Transverse colon (tissue), 4 donors: ENCODE measurements at regions not wholly inside any gene's neighbourhood (a gene's known extent, or its start where the extent isn't known, plus 50 kb on each side); places are given as distances from the start of the nearest gene placed in this dataset.

Source experiments
- DNase-seq: peaks from one replicate; pipeline ENCODE4 v3.0.0-alpha.2; 2019
- H3K27ac ChIP-seq, 4 donors: fragments of 200-600 bp; sonication (generic); 2 replicates each; pipeline ENCODE4 v1.5.1; 2016 to 2018; ENCODE audit warnings: inconsistent platforms in 4 of 4
- H3K27me3 ChIP-seq: fragments of 200-600 bp; sonication (generic); 2 replicates; pipeline ENCODE4 v1.5.1; 2017; ENCODE audit warnings: inconsistent platforms
- H3K36me3 ChIP-seq, 4 donors: fragments of 200-600 bp; sonication (generic); 2 replicates each; pipeline ENCODE4 v1.5.1; 2017 to 2019; ENCODE audit warnings: inconsistent platforms in 4 of 4
- H3K4me1 ChIP-seq, 4 donors: fragments of 200-600 bp; sonication (generic); 2 replicates each; pipeline ENCODE4 v1.5.1; 2017 to 2020; ENCODE audit warnings: inconsistent platforms in 4 of 4
- H3K4me3 ChIP-seq, 4 donors: fragments of 200-600 bp; sonication (generic); 1 replicate in 1 of 4; 2 replicates in 3 of 4; pipeline versions ENCODE4 v1.5.1 to v1.6.1; 2017 to 2019; ENCODE audit warnings: inconsistent platforms in 4 of 4
- H3K9me3 ChIP-seq, 2 donors: fragments of 200-600 bp; sonication (generic); 2 replicates each; pipeline ENCODE4 v1.5.1; 2017 to 2019; ENCODE audit warnings: inconsistent platforms in 2 of 2
- CTCF ChIP-seq, 5 experiments: fragments of 200-600 bp in 3 of 5; fragments of 450-650 bp in 2 of 5; sonication (generic) in 3 of 5; IDR thresholded peaks; 1 replicate in 2 of 5; 2 replicates in 3 of 5; pipeline ENCODE4 v1.5.1; 2016 to 2017; ENCODE audit warnings: antibody characterized with exemption in 5 of 5, inconsistent platforms in 3 of 5, mild to moderate bottlenecking in 2 of 5, moderate library complexity in 1 of 5
- EP300 ChIP-seq: sonication (generic); formaldehyde crosslinking; IDR thresholded peaks from one replicate; pipeline ENCODE4 v1.6.1; 2017; ENCODE audit warnings: antibody characterized with exemption, low read depth
- POLR2A ChIP-seq: fragments of 450-650 bp; IDR thresholded peaks from one replicate; pipeline ENCODE4 v1.6.1; 2016; ENCODE audit warnings: antibody characterized with exemption, mild to moderate bottlenecking, moderate library complexity
- POLR2AphosphoS5 ChIP-seq, 3 donors: sonication (generic); formaldehyde crosslinking; IDR thresholded peaks; one replicate each; pipeline ENCODE4 v1.6.1; 2016; ENCODE audit warnings: antibody characterized with exemption in 3 of 3
- WGBS, 2 donors: methylation state at CpG; one replicate each; pipeline ENCODE4 v1.1.5; 2018; ENCODE audit warnings: low coverage in 1 of 2; 5-methylcytosine and 5-hydroxymethylcytosine counted together
- in situ Hi-C, 4 donors: fragments of 200-750 bp; cut with MboI; loops; one replicate each; pipeline versions ENCODE4 v1.15.0 to v1.15.1; 2017; ENCODE audit warnings: low sequenced_read_pairs in 3 of 4, low pct_ligation_motif_present in 1 of 4, low pct_unique_long_range_greater_than_20kb in 1 of 4
- intact Hi-C: fragments of 100-400 bp; cut with DNase I; formaldehyde crosslinking; loops from one replicate; pipeline ENCODE4 v1.15.1; 2023; ENCODE audit warnings: low total_unique reads

DNA sequence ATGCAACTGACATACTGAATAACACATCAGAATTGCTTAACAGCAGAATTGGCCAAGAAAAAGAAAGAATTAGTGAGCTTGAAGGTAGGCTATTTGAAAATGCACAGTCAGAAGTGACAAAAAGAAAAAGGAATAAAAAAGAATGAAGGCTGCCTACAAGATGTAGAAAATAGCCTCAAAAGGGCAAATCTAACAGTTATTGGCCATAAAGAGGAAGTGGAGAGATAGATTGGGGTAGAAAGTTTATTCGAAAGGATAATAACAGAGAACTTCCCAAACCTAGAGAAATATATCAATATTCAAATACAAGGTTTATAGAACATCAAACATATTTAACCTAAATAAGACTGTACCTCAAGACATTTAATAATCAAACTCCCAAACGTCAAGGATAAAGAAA, 67.5 kb downstream of the ATP6V1G3 start:
- no peak for DNase-seq
- intact Hi-C loops: no loop called here
- in situ Hi-C loops: loop anchor here in 1 of 4 donors (25.0 kb wide), 1 partner anchor 386 kb away; no protein-coding TSS in a partner anchor
- no peak overlapping the region for H3K27ac ChIP-seq
- H3K27me3 ChIP-seq: no peaks in the 10 kb centered on the region
- H3K4me1 ChIP-seq: no peaks in the 10 kb centered on the region
- TF ChIP-seq EP300 (no peak), POLR2AphosphoS5 (IDR thresholded peaks at IDR 0.05) (no peak), POLR2A (no peak), CTCF (IDR thresholded peaks at IDR 0.05) (no peak)
- no peak overlapping the region for H3K4me3 ChIP-seq
- no peaks in the 10 kb centered on the region for H3K9me3 ChIP-seq
- WGBS, 2 donors: 88 to 100% methylated on average over 1 to 2 of the region's 2 CpGs
- H3K36me3 ChIP-seq: no peaks in the 10 kb centered on the region

GRCh38 chr1:198472119-198472518, 68.4 kb downstream of the ATP6V1G3 start:
- H3K9me3 ChIP-seq: no peaks in the 10 kb centered on the region
- no peaks in the 10 kb centered on the region for H3K36me3 ChIP-seq
- H3K4me1 ChIP-seq: peaks cover 0 to 2% (median 0%) of the 10 kb centered on the region in 4 donors
- no peak overlapping the region for H3K27ac ChIP-seq
- intact Hi-C loops (no loop called here), in situ Hi-C loops (loop anchor here in 1 of 4 donors (25.0 kb wide), 1 partner anchor 385 kb away; no protein-coding TSS in a partner anchor)
- DNase-seq: no peak
- TF ChIP-seq POLR2AphosphoS5 (IDR thresholded peaks at IDR 0.05) (no peak), CTCF (IDR thresholded peaks at IDR 0.05) (no peak), POLR2A (no peak), EP300 (no peak)
- no peaks in the 10 kb centered on the region for H3K27me3 ChIP-seq
- WGBS, 2 donors: 100% methylated on average over 1 of the region's 1 CpG; no CpG with 5 or more reads in 1 of the 2 donors
- H3K4me3 ChIP-seq: no peak overlapping the region

DNA sequence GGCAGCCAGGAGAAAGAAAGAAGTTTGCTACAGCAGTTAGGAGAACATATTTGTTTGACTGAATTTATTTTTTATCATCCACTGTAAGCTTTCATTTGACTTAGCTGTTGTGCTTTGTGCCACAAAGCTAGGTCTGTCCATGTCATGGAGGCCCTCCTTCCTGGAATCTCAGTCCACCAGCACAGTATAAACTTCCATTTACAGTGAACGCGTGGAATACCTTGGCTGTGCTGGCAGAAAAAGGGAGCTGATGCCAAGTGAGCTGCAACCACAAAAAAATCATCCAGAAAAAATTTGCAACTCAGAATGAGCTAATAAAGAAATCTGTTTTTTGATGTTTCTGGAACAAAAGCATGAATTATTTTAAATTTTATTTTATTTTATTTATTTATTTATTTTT, 72.6 kb downstream of the ATP6V1G3 start:
- Histone ChIP-seq H3K4me1 (peaks cover 0 to 6% (median 0%) of the 10 kb centered on the region in 4 donors), H3K27me3 (no peaks in the 10 kb centered on the region), H3K36me3 (no peaks in the 10 kb centered on the region), H3K27ac (peak overlapping the region; percentile 2 to 38 (median 11)), H3K4me3 (no peak overlapping the region), H3K9me3 (no peaks in the 10 kb centered on the region)
- TF ChIP-seq EP300 (no peak), POLR2A (no peak), CTCF (IDR thresholded peaks at IDR 0.05) (no peak), POLR2AphosphoS5 (IDR thresholded peaks at IDR 0.05) (no peak)
- WGBS, 2 donors: 54 to 63% methylated on average over 2 of the region's 2 CpGs
- in situ Hi-C loops (loop anchor here (10.0 to 25.0 kb wide), 2 partner anchors 381 to 383 kb away; no protein-coding TSS in a partner anchor), intact Hi-C loops (no loop called here)
- no peak for DNase-seq

GRCh38 chr1:198467342-198467741, 73.1 kb downstream of the ATP6V1G3 start:
- H3K27ac ChIP-seq: peak overlapping the region; percentile 2 to 38 (median 11)
- H3K4me3 ChIP-seq: no peak overlapping the region
- H3K27me3 ChIP-seq: no peaks in the 10 kb centered on the region
- in situ Hi-C loops: loop anchor here (10.0 to 25.0 kb wide), 2 partner anchors 380 to 383 kb away; no protein-coding TSS in a partner anchor
- H3K9me3 ChIP-seq: no peaks in the 10 kb centered on the region
- peaks cover 0 to 6% (median 0%) of the 10 kb centered on the region in 4 donors for H3K4me1 ChIP-seq
- 38 to 52% methylated on average over 2 of the region's 2 CpGs for WGBS, 2 donors
- no peaks in the 10 kb centered on the region for H3K36me3 ChIP-seq
- intact Hi-C loops: no loop called here
- TF ChIP-seq POLR2A: no peak
- no peak for TF ChIP-seq POLR2AphosphoS5 (IDR thresholded peaks at IDR 0.05)
- TF ChIP-seq CTCF (IDR thresholded peaks at IDR 0.05): no peak
- TF ChIP-seq EP300: no peak
- DNase-seq: peak; percentile 23
